ENCODE measurements at regions not wholly inside any gene's neighbourhood (a gene's known extent, or its start where the extent isn't known, plus 50 kb on each side); places are given as distances from the start of the nearest gene placed in this dataset.

DNA sequence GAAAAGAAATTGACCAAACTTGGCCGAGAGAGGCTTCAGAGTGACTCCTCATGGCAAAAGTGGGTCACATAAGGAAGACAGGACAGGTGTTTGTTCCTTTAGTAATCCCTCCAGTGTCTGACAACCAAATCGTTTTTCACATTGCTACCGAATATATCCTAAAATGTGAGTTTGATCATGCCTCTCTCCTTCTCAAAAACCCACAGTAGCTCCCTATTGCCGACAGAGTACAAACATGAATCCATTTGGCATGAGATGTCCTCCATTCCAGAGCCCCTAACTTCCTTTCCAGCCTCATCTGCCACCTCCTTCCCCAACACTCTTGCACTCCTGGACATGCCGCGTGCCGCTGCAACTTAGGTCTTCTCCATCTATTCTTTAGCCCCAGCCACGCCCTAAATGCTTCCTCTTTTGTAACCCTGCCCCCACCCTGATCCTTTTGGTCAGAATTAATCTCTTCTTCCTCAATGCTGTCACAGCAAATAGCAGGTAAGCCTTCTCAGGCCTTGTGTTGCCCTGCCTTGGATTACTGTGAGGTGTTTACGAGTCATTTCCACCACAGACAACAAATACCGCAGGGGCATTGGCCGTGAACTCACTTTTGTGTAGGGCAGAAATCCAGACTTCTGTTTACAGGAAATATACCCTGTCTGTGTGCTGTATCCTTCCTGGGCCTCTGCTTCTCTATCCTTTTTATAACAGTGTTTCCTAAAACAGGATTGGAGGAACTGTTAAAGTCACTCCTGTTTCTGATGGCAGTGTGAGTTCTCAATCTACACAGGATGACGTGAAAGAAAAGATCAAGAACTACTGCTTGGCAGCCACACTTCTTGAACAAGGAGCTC is 66.0 kb upstream of the FTH1 start:
- DNase-seq (ENCODE audit: low read depth in 3 of 3, low spot score in 2 of 3), result no peak

GRCh38 chr11:62030071-62030684 is 62.7 kb upstream of the FTH1 start:
- DNase-seq (ENCODE audit: low read depth in 3 of 3, low spot score in 2 of 3), result no peak

DNA sequence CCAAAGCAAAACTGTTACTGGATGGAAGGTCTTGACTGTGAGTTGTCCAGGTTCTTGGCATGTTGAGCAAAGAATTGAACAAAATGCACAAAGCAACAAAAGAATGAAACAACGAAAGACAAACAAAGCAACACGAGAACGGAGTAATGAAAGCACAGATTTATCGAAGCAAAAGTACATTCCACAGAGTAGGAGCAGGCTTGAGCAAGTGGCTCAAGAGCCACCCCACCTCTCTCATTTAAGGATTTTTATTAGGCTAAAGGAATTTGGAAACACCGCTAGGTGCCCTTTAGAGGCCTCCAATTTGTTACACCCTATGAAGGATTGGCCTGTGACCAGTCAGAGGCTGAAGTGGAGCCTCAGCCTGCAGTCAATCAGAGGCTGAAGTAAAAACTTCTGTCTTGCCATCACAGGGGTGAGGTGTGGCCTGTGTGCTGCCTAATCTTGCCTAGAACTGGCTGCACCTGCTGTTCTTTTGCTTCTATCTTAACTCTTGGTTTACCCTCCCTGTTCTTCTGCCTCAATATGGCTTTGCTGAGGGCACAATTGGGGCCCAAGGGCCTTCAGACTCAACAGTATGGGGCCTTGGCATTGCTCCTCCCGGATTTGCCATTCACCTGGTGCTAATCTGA is 59.4 kb upstream of the FTH1 start:
- DNase-seq (ENCODE audit: low read depth in 3 of 3, low spot score in 2 of 3), result no peak

DNA sequence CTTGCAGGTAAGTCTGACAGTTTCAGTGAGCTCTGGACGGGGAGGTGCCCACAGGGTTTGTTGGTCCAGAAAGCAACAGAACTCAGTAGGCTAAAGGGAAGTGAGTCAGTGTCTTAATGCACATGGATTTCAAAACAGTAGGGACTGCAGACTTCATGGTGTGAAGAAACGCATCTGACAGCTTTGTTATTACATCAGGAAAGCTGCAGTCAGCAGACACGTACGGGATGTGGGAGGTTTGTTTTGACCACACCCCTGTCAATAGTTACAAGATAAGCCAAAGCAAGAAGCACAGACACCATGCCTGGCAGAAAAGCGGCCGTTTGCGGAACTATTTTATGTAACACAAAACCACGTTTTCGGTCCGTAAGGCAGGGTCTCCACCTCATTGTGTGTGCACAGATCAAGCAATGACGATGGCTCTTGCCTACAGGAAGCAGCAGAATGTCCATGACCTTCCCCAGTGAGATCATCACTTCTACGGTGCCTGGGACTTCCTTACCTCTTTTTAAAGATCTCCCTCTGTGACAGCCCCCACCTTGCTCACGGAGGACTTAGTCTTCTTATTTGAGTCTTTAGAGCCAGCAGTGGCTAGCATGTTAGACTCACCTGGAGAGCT is 58.2 kb upstream of the FTH1 start:
- DNase-seq (ENCODE audit: low read depth in 3 of 3, low spot score in 2 of 3), result peak in 1 of 3 donors; percentile 7

DNA sequence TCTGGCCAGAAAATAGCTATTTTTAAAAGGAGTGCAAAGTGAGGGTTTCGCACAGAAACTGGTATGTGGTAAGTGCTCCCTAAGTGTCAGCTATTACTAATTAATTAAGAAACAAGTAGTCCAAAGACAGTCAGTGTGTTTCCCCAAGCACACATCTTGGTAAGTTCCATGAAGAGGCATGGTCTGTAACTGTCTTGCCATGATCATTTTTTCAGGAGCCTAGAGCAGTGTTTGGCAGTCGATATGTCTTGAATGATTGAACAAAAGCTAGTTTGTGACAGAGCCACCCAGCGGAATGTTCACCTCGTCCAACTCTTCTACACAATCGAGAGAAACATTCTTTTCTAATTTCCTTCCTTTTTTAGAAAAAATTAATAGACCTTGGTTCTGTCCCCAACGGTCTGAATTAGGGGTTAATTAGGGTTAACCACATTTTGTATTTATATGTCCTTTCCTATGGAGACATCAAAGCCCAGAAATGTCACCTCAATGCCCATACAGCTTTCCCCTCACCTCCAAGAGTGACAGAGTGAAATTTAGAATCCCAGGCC is 57.6 kb upstream of the FTH1 start:
- DNase-seq (ENCODE audit: low read depth in 3 of 3, low spot score in 2 of 3), result no peak

- no peak for DNase-seq (ENCODE audit: low read depth in 3 of 3, low spot score in 2 of 3)
These were observed 54.8 kb upstream of the FTH1 start for GRCh38 chr11:62022211-62022610.

GRCh38 chr11:62020661-62021060 is 53.2 kb upstream of the FTH1 start:
- no peak for DNase-seq (ENCODE audit: low read depth in 3 of 3, low spot score in 2 of 3)

GRCh38 chr11:62018981-62019664 is 51.7 kb upstream of the FTH1 start:
- no peak for DNase-seq (ENCODE audit: low read depth in 3 of 3, low spot score in 2 of 3)

DNA sequence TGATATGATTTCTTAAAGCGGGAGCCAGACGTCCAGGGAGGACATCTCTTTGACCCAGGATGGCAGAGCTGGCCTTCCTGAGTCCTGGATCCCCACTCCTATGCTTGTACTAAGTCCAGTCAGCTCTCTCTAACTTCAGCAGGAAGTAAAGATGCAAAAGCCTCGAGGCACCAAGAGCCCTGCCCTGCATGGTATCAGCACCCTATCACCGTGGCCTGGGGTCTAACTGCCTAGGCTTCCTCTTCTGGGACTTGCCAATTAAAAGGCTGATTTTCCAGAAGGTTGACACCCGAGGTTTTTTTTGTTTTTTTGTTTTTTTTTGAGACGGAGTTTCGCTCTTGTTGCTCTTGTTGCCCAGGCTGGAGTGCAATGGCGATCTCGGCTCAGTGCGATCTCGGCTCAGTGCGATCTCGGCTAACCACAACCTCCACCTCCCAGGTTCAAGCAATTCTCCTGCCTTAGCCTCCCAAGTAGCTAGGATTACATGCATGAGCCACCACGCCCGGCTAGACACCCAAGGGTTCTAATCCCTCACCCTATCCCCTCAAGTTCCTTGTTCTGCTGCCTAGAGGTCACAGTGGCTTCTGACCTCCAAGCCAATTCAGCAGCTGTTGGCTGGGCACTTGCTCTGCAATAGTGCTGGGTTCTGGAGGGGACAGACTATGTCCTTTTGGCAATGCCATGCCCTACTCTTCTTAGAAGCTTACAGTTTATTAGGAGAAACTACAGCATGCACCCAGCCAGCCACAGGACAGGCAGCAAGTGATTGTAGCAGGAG is 50.6 kb upstream of the FTH1 start:
- DNase-seq (ENCODE audit: low read depth in 3 of 3, low spot score in 2 of 3), result no peak

Data from right renal cortex interstitium (tissue), 3 donors.